ENCODE measurements at regions not wholly inside any gene's neighbourhood (a gene's known extent, or its start where the extent isn't known, plus 50 kb on each side); places are given as distances from the start of the nearest gene placed in this dataset.

- no peak for DNase-seq
Measured at GRCh38 chr12:91914701-91915100, 230.9 kb downstream of the BTG1 start.

DNA sequence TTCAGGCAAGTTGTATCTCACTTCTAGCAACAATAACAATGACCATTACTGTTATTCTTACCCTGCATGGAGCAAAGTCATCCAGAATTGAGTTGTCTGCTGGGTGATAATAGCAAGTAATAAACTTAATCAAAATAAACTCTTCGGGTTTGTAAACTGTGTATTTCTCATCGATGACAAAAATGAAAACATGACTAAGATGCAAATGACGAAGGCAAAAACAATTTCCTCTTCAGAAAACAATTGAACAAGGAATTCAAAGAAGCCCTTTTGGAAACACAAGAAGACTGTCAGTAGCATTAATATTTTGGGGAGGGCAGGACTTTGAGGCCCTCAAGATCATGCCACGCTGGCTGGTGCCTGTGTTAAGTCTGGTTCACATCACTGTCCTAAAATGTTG is 232.0 kb downstream of the BTG1 start:
- DNase-seq: no peak

- DNase-seq: no peak
Measured at GRCh38 chr12:91913124-91913523, 232.5 kb downstream of the BTG1 start.

DNA sequence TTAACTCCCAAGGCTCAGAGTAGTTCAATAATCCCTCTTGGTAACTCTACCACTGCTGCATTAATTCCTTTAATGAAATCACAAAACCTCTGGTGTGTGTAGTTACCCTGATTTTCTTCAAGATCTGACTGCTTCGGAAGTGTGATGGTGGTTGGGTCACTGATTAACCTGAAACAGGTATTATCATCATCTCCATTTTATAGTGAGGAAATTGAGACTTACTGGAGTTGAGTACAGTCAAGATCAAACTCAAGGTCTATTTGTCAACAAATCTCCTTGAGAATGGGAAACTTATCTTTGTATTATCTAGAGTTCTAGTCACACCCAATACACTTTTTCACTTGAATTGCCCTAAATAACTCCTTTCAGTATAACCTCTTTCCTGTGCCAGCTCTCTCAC is 233.5 kb downstream of the BTG1 start:
- no peak for DNase-seq

GRCh38 chr12:91910871-91911388 is 234.7 kb downstream of the BTG1 start:
- DNase-seq: no peak

- no peak for DNase-seq
Measured at GRCh38 chr12:91902860-91903683, 242.6 kb downstream of the BTG1 start.

DNA sequence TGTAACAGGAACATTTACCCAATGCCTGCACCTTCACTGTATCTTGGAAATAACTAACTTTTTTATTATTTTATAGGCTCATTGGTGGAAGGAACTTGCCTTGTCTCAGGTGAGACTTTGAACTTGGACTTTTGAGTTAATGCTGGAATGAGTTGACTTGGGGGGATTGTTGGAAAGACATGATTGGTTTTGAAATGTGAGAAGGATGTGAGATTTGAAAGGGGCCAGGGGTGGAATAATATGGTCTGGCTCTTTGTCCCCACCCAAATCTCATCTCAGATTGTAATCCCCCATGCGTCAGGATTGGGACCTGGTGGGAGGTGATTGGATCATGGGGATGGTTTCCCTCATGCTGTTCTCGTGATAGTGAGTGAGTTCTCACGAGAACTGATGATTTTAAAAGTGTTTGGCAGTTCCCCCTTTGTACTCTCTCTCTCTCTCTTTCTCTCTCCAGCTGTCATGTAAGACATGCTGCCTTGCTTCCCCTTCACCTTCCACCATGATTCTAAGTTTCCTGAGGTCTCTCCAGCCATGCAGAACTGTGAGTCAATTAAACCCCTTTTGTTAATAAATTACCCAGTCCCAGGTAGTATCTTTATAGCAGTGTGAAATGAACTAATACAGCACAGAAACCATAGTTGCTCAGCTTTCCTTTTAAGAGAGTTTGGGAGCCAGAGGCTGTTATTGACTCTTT is 244.1 kb downstream of the BTG1 start:
- DNase-seq: no peak

DNA sequence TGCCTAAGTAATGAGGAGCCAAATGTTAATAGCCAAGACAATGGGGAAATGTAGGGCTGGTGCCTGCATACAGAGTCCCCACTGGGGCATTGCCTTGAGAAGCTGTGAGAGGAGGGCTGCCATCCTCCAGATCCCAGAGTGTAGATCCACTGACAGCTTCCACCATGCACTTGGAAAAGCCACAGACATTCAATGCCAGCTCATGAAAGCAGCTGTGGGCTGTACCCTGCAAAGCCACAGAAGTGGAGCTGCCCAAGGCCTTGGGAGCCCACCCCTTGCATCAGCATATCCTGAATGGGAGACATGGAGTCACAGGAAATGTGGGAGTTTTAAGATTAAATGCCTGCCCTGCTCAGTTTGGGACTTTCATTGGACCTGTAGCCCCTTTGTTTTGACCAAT is 244.7 kb downstream of the BTG1 start:
- DNase-seq: no peak

DNA sequence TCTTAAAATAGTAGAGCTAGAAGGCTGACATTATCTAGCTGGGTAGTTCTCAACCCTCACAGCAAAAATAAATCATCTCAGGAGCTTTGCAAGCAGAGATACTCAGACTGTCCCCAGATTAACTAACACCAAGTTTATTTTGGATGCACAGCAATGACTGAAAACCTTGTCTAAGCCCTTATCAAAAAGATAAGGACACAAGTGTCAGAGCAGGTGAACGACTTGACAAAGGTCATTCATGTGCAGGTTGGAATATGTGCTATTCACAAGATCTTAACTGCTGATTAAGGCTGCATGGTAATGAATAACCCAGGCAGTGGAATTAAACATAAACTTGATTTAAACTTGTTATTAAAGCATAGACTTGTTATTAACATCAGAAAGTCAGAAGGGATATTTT is 246.6 kb downstream of the BTG1 start:
- no peak for DNase-seq

DNA sequence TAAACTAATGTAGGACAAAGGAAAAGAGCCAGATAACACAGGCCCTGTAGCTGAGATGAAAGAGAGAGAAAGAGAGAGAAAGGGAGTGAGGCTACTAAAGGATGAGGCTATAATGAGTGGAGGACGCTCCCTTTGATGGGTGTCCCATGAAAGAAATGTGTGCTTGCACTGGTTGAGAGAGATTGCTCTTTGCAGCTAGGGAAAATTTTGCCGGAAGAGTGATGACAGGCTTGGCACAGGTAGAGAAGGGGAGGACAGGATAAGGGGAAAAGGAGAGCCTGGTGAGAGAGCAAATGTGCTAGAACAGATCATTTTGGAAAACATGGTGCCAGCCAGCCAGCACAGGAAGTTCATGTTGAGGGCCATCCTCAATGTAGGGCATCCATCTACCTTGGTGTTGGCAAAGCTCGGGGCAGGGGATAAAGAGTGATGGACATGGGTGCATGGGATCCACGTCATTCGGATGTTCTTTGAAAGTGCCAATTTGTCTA is 248.6 kb downstream of the BTG1 start:
- DNase-seq: no peak

- DNase-seq: no peak
Measured at GRCh38 chr12:91896286-91897024, 249.2 kb downstream of the BTG1 start.

GRCh38 chr12:91894911-91895310 is 250.7 kb downstream of the BTG1 start:
- DNase-seq: no peak

DNA sequence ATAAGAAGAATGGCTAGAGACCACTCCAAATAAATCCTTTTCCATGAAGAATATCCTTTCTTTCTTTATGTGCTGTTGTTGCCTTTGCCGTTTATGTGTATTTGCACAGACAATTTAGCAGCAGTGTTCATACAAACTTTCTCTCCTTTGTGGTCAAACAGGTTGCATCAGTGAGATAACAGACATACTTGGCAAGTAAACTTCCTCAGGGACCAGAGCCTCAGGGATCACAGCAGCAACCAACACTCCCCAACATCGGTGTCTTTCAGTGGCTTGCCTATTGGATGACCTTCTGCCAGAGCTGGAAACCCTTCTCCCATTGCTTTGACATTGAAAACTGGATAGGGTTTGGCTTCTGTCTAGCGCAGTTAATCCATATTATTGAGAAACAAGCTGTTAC is 252.2 kb downstream of the BTG1 start:
- no peak for DNase-seq

DNA sequence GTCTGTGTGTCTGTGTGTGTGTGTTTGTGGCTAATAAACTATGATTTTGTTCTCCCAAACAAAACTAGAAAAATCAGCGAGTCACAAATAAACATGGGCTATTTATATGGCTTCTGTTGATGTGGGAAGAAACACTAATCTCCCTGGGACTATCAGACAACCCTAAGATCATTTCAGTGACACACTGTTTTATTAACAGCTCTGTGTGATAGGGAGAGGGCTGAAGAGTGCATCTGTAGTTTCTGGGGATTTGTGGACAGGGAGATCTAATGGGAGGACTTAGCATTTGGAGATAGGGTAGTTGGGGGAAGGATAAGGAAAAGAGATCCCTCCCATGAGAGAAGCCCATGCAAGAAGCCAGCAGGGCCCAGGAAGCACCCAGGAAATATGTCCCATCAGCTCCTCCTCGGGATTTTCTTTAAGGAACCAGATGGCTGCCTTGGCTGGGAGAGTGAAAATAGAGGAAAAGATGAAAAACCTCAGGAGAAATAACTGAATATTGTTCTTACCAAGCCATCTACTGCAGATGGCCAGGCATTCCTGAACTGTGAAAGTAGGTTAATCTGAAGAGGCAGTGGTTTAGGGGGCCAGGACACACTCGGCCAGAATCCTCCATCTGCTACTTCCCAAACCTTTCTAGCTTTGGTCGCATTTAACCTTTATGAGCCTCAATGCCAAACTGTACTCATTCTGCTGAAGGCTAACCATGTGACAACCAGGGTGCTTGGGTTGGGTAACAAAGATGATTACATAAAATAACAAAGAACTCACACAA is 253.4 kb downstream of the BTG1 start:
- DNase-seq: no peak

DNA sequence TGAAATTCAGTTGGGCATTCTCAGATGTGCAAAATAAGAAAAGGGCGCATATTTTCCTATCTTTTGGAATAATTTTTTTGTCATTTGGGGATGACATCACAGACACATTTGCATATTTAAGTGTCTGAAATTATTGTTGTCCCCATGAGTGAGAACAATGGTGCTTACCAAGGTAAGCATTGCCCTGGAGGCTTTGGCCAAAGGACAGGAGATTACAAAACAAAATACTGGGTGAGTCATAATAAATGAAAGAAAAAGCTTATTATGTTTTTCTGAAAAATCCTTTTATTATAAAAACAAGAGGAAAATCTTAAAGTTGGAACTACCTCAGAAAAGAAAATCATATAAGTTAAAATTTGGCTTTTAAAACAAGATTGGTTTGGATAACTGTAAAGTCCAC is 254.9 kb downstream of the BTG1 start:
- no peak for DNase-seq

DNA sequence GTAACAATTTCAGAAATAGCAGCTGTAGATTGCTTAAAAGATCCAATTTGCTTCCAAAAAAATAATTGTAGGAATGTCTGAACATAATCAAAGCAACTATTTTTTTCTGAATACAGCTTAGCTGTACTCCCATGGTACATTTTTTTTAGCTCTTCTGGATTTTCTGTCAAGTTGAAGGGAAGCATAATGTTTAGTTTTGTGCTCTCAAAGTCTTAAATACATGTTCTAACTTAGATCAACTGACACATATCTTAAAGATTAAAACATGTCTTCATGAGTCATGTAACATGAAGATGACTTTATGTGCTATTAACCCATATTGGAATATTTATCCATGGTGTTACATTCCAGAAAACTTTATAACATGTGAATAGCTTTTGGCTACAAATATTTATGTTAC is 255.7 kb downstream of the BTG1 start:
- DNase-seq: no peak

GRCh38 chr12:91889059-91889458 is 256.6 kb downstream of the BTG1 start:
- no peak for DNase-seq

DNA sequence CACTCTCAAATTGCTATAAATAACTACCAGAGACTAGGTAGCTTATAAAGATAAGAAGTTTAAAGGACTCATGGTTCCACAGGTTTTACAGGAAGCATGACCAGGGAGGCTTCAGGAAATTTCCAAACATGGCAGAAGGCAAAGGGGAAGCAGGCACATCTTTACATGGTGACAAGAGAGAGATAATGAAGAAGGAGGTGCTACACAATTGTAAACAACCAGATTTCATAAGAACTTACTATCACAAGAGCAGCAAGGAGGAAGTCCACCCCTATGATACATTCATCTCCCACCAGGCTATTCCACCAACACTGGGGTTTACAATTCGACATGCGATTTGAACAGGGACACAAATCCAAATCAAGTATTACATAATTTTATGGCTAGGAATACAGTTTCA is 257.7 kb downstream of the BTG1 start:
- DNase-seq: no peak

DNA sequence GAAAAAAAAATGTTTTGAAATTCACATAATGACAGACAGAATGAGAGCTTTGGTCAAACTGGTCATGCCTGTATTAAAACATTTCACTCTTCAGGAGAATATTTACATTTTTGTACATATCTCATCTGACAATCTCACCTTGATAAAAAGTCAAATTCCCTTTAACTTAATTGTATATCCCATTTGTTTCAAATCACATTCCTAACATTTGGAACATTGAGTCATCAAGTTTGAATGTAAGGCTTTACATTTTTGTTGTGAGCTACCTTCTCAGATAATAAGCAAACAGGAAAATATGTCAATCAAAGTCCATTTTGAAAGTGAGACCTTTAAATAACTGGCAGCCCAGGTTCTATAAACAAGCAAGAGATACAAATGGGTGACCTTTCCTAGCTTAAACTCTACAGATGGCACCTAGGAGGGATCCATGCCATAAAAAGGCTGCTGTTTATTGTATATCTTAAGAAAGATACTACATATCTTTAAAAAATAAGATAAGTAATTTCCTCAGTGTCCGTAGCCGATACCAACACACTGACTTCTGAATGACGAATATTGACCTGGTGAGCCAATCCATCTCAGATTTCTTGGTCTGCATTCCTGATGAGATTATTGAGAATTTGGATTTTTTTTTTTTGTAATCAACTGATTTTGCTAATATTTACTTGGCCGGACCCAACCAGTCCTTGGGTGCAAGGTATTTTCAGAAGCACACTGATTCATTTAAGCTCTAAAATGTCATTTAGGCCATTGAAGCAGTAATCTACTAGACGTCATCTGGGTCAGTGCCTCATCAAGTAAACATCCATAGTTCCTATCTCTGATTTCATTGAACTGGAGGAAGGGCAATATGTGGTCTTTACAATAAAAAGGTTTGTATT is 259.6 kb downstream of the BTG1 start:
- DNase-seq: no peak

DNA sequence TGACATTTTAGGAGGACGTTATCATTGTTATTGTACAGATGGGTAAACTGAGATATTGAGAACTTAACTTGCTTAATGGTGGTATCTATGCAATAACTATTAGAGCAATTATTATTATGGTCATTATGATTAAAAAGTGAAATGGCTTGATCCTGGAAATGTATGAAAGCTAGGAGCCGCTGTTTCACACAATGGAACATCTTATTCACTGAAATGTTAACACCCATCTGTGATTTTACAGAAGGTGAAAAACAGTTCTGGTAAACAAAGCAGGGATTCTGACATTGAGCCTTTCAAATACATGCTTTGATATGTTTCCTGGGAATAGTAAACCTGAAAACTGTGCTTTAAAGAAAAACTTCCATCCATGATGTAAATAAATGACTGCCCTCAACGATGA is 261.4 kb downstream of the BTG1 start:
- no peak for DNase-seq

DNA sequence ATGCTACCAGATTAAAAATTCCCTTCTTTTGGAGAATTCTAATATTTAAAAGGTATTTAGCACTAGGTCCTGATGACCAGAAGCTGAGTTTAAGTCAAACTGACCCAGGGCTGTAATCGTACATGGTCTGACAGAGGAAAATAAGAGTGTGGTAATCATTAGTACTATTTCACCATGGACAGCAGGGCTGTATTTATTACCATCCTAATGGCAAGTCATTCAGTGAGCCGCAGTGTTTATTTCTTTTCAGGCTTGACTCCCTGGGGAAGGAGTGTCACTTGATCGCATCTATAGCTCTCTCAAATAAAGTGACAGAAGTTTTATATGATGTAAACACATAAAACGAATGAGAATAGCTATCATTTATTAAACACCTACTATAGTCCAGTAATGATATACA is 261.8 kb downstream of the BTG1 start:
- DNase-seq: no peak

- DNase-seq: no peak
Measured at GRCh38 chr12:91882910-91883309, 262.7 kb downstream of the BTG1 start.

All from activated CD8-positive, alpha-beta memory T cell treated with anti-CD3 and anti-CD28 coated beads, Interleukin-2, amount 50 U/mL, for 48 hours (primary cell).